ENCODE measurements at regions not wholly inside any gene's neighbourhood (a gene's known extent, or its start where the extent isn't known, plus 50 kb on each side); places are given as distances from the start of the nearest gene placed in this dataset.
"Not testable (repeated sequence)": the region's sequence is repeated elsewhere in the genome, so short reads cannot be mapped to it uniquely, and the experiment has no call there.

DNA sequence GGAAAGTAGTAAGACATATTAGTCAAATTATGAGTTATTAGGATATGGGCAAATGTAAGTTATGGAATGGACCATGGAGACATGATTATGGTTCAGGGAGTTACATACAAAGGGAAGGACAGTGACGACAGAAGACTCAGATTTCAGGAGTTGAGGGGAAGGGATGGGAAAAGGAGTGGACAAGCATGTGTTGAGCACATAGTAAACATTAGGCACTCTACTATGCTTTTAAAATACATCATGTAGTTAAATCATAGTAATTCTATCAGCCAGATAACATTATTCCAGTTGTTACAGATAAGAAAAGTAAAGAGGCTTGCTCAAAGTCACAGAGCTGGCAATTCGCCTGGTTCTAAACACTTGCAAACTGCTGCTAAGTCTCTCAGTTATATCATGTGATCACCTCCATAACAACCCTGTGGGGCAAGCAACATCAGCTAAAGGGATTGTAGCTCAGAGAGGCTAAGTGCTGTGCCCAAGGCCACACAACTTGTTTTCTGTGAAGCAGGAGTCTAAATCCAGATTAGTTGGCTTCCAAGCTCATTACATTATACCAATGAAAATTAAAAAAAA is 115.2 kb upstream of the MDFIC start:
- no peak for DNase-seq

DNA sequence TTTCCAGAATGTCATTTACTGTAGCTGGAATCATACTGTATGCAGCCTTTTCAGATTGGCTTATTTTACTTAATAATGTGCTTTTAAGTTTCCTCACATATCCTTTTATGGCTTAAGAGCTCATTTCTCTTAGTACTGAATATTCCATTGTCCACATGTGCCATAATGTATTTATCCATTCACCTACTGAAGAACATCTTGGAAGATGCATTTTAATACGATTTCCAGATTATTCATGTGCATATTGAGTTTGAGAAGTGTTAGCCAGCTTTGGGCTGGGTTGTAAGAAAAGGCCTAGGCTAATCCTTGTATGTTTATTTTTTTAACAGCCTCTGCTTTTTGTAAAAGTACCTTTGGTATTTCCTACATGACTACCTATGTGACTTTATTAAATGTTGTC is 109.3 kb upstream of the MDFIC start:
- no peak for DNase-seq

DNA sequence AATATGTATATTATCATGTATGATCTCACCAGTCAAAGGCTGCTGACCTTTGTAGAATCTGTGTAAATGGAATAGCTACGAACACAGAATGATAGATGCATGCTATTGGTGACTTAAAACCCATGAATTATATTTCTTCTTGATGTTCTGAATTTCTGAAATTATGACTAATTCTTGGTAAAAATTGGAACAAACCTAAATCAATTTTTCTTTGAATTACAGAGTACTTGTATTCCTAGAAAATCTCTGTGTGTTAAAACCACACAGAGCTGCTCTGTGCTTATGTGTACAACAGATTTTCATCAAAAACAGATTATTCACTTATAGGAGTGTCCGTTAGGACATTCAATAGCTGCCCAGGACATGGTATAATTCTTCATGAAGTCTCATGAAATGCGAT is 108.3 kb upstream of the MDFIC start:
- no peak for DNase-seq

DNA sequence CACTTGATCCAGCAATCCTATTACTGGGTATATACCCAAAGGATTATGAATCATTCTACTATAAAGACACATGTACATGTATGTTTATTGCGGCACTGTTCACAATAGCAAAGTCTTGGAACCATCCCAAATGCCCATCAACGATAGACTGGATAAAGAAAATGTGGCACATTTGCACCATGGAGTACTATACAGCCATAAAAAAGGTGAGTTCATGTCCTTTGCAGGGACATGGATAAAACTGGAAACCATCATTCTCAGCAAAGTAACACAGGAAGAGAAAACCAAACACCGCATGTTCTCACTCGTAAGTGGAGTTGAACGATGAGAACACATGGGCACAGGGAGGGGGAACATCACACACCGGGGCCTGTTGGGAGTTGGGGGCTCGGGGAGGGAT is 104.9 kb upstream of the MDFIC start:
- DNase-seq: not testable (repeated sequence)

DNA sequence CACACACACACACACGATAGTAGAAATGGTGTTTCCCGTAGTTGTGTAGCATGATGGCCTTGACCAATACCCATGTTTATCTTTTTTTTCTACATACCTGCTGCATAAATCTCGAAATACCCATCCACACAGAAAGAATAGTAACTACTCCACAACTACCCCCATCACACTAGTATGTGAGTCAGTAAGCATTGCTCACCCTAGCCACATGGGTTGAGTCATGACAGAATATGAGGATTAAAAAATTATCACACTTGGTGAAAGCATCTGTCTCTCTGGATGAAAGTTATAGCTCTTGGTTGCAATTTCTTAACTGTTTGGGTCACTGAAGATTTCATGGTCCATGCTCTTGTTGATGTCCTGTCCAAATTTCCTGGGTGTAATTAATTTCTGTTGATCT is 103.4 kb upstream of the MDFIC start:
- peak; percentile 67 for DNase-seq

DNA sequence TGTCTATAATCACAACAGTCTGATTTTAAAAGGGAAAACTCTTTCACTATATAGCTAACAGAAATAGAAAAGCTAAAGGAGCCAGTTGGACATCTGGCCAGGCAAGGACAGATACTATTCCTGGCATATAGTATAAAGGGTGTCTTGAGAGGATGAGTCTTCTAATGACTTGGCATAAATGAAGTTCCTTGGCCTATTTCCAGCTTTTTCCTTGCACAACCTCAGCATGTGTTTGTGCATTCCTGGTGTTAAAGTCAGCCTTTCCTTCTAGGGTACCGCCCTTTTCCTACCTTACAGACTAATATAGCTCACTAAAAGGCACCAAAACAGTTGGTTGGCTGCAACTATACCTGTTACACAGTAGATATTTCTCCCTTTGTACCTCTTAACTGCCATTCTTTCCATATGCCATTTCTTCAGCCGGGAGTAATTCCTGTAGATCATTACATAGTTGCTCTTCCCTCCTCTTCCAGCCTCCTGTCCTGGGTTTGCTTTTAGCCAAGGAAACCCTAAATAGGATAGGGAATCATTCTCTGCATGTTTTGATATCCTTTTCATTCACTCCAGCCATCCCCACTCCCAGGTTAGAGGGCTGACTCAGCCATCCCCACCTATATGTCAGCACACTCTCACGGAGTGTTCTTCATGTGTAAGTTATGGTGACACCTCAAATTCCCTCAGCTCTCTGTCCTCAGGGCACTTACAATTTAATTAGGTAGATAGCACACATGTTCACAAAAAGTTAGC is 102.1 kb upstream of the MDFIC start:
- peak; percentile 95 for DNase-seq

DNA sequence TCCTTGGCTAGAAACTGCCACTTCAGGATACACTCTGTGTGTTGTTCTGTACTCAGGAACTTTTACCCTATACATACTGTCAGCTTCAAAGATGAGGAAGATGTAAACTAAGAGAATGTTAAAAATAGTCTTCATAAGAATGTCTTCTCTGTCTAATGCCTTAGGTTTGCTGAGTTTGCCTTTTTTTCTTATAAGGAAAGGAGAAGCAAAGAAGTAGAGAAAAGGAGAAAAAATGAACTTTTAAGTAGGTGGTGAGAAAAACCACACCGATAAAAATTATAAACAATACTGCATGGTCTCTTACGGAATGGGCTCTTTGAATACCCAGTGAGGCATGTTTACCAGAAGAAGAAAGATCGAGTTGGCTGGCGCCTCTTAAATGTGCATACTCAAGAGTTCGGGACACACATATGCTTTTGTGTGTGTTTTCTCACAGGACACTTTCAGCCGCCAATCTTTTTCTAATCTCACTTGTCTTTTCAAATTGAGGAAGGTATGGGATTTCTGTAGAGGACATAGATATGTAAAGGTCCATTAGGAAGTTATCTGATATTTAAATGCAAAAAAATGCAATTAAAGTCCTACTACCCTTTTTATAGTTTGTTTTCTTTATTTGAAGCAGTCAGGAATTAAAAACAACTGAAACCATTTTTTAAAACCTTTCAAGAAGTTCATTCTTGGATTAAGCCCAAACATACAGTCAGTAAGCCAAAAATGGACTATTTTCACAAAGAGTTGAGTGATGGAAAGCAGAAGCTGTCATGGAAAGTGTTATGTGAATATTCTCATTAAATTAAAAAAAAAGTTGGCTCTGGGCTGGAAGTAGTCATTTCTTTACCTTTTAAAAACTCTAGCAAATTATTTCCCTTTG is 100.6 kb upstream of the MDFIC start:
- peak; percentile 30 for DNase-seq

DNA sequence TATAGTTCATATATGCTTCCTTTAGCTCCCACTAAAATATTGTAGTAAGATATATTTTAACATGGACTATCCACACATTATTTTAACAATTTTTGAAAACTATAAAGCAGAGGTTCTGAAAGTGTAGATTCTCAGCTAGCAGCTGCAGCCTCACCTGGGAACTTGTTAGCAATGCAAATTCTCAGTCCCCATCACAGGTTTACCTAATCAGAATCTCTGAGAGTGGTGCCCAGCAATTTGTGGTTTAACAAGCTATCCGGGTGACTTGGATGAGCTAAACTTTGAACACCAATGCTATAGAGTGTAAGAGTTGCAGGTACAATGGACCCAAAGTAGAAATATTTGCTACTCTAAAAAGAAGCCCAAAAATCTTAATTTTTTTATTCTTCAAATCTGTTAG is 99.8 kb upstream of the MDFIC start:
- DNase-seq: no peak

DNA sequence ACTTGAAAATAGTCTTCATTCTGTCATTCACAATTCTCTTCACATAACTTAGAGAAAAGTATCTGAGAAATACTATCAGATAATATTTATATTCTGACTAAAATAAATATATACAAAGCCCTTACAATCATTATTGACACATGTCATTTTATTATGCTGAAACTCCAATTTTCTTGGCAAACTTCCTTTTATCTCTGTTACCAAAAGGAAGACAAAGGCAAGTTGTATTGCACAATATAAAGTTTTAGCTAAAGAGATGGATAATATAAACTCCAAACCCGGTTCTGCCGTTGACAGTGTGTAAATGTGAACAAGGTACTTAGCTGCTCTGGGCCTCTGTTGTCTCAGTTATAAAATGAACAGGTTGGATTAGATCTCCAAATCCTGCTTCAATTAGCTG is 99.0 kb upstream of the MDFIC start:
- DNase-seq: no peak

DNA sequence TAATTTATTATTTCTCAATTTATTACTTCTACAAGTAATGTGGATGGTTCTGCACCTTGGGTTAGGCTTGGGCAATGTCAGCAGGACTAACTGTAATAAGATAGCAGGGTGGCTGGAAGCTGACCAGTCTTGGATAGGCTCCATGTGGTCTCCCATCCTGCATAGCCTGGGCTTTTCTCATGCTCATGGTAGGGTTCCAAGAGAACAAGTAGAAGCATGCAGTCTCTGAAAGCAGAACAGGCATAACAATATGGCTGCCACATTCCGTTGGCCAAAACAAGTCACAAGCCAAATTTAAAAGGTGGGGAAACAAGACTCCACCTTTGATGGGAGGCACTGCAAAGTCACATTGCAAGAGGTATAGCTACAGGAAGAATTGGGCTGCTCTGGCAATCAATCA is 98.6 kb upstream of the MDFIC start:
- DNase-seq: no peak

DNA sequence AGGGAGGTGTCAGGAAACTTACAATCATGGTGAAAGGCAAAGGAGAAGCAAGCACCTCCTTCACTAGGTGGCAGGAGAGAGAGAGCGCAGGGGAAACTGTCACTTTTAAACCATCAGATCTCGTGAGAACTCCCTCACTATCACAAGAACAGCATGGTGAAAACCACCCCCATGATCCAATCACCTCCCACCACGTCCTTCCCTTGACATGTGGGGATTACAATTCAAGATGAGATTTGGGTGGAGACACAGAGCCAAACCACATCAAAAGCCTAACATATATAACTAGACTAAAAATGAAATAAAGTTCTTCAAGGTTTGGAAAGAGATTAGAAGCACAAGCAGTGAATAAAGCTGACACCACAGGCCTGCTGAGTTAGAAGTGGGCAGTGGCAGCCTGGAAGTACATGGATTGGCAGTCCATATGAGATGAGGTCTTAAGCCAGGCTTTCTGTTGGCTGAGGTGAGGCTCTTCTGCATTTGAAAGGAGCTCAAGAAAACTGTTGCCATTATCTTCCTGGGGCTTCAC is 96.4 kb upstream of the MDFIC start:
- DNase-seq: no peak

DNA sequence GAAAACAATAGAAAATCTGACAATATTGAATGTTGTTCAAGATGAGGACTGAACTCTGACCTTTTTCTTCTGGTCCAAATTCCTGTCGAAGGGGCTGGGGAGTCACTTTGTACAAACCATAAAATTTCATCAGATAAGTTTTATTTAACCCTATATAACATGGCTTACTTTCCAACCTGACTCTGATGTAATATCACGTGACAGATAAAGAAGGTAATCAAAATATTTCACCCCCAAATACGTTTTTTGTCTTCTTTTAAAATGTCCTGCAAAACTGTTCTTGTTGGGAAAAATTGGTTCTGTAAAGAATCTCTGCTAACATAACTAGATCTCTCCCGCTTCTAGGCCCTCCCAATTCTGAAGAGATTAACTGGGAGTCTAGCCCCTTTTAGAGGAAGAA is 90.9 kb upstream of the MDFIC start:
- DNase-seq: no peak

DNA sequence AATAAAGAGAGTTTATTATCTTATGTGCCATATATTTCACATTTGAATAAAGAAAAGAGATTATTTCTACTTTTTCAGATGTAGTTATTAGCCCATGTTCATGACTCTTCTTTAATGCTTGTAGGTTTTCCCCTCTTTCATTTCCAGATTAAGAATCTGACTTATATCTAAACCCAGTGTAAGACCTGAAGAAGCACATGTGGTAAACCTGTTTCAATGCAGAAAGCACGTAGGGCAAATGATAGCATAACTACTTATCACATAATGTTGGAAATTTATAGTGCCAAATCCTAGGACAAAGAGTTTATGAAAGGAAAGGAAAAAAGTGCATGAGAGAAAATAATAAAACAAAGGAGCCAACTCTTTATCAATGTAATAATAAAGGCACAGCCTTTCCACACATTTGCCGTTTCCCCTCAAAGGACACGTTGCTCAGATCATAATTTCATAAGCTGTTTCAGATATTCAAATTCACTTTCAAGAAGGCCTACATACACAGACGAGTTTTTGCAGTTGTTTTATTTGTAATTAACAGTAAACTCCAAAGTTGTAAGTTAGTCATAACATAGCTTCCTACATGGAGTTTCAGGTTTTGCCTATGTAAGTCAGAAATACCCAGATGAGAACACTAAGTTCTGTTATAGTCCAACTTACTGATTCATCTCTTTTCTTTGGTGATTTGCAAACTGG is 88.8 kb upstream of the MDFIC start:
- no peak for DNase-seq

DNA sequence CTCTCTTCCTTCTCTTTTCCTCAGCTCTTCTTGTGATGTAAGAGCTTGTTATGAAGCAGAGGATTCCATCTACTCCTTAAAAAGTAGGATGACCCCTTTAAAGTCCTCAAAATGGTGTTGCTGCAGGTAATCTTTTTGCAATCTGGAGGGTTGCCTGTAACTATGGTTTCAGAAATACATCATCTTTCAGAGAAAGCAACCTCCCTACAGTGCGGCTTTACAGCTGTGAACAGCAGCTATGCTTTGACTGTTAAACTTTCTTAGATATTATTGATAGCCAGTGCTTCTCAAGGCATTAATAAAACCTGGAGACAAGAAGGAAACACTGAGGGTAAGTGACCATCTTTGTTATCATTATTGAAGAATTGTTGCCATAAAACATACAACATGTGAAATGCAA is 86.6 kb upstream of the MDFIC start:
- DNase-seq: no peak

DNA sequence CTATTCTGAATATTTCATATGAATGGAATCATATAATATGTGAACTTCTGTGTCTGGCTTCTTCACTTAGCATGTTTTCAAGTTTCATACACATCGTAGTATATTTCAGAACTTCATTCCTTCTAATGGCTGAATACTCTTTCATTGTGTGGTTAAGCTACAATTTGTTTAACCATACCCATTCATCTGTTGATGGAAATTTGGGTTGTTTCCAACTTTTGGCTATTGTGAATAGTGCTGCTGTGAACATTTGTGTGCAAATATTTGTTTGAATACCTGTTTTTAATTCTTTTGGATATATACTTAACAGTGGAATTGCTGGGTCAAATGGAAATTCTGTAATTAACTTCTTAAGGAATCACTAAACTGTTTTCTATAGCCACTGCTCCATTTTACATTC is 86.0 kb upstream of the MDFIC start:
- DNase-seq: no peak

DNA sequence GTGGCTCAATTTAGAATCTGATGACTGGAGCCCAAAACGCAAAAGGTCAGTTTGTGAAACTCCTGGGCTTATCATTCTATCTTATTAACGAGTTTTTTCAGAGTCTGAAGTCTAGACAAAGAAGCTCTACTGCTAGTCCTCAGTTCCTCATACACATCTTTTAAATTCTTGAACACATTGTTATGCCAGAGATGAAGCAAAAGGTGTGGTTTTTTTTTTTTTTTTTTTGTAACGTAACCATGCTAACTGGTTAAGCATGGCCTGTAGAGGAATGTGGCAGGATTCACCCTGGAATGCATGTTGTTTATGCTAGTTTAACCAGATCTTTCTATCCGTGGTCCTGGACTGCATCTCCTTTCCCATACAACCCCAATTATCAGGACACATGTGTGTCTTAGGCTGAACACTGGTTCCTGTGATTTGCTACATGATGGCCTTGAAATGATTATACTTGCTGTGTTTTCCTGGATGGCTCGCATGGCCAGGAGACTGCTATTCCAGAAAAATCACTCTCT is 79.3 kb upstream of the MDFIC start:
- DNase-seq: no peak

DNA sequence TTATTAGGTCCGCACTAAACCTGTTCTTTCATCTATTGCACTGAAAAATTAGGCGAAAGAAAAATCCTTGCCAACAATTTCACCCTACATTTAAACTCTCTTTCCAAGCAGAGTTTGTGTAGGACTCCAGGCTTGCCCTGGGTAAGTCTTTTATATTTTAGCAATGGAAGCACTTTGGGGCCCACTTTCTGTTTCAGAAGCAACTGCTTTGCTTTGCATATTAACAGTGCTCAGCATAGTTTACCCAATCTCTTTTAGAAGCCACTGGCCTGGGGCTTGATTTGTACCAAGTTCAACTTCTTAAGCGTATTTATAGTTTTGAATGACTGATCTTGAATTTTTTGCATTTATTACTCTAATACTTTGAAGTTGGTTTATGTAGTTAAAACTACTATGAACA is 78.8 kb upstream of the MDFIC start:
- DNase-seq: no peak

DNA sequence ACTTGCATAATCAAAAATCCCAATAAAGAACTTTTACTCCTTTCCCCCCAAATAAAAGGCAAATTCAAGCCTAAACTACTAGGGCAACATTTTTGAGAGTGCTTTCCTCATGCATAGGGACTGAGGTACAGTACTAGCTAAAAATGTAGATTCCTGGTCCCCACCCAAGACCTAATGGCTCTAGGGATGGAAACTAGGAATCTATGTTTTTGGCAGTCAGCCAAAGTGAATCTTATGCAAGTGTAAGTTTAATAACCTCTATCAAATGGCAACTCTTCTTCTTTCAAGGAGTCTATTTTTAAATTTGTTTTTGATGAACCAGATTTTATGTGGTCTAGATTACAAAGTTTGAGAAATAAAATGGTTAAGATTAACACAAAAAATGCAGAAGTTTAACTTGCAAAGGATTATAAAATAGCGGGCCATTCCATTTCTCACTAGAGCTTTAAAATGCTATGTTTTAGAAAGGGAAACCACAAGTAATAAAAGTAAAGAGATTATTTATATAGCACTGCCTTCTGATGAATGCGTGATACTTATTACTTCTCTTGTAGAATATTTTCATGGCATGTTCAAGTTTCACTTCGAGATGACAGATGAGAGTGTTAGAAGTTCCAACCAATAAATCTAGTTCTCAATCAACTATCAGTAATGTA is 70.4 kb upstream of the MDFIC start:
- DNase-seq: no peak

DNA sequence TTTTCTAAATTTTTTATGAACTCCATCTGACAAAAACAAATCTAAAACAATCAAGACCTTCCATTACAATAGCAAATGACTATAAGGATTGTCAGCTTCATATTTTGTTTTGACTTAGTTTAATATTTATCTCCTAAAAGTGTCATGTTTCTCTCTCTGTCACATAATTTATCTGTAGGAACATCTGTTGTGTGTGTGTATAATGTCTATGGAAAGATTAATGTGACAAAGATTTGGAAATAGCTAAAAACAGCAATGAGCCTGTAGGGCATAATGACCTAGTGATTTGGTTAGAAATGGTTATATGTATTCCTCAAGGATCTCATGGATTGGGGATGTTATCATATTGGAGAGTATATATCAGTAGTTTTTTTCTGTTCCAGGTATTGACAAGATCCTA is 69.6 kb upstream of the MDFIC start:
- no peak for DNase-seq

DNA sequence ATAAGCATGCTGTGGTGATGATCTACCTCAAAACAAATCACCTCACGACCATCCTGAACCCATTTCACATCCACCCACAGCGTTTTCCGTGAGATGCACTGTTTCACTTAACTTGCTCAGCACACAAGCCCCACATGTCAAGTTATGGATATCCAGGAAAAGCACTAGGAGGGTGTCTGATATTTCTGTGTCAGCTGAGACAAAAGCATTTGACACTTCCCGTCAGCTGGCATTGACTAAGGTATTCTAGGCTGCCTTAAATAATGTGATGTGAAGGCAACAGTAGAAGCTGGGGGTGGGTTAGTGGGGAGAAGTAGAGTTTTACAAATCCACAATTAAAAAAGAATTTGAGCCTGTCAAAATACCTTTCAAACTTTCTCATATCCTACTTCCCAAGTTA is 68.7 kb upstream of the MDFIC start:
- no peak for DNase-seq

DNA sequence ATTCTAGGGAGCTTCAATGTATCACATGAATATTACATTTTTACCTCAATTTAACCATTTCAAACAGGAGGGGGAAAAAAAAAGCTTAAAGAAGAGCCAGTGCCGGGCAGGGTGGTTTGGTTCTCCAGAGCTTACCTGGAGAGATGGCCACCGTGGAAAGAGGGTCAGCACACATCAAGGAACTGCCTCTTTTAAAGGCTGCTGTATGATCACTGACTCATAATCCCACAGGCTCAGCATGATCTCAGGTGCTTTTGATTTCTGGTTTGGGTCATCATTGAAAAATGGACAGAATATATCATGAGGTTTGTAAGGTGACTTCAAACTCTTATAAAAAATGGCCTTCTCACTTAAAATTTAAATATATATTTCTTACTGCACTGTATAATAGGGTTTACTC is 67.5 kb upstream of the MDFIC start:
- no peak for DNase-seq

DNA sequence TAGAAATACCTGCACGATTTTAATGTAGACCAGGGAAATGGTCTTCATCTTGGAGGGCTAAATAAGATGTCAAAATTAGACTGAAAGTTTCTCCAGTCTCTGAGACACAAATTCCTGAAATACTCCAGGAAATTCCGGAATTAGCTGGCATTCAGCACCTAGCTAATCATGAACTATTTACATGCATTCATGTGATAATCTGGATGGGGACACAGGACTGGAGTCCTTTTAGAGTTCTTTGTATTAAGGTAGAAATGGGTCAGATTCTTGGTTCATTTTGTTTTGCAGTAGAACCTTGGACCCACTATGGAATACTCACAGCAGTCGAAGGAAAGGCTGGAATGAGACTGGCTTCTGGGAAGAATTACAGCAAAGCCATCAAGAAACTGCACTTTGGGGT is 65.3 kb upstream of the MDFIC start:
- DNase-seq: peak; percentile 56

All from fibroblast of skin of back (primary cell).